OCI-LY7 (cell line): ENCODE measurements at regions not wholly inside any gene's neighbourhood (a gene's known extent, or its start where the extent isn't known, plus 50 kb on each side); places are given as distances from the start of the nearest gene placed in this dataset.

Experiments
- BruUV-seq: library from RNA; stranded (reverse); fragments of 400-500 nt; replicated peaks from 2 replicates; lab custom pipeline; 2021; lab: Mats Ljungman, UMichigan
- CTCF ChIA-PET: fragments of 300-600 bp; sonication (Branson Sonifier 250); formaldehyde crosslinking; loops from one replicate; lab custom pipeline; 2022; ENCODE audit warnings: antibody characterized with exemption; ENCODE audit not compliant: unreplicated experiment; lab: Charles Lee
- POLR2A ChIA-PET: fragments of 300-600 bp; sonication (Branson Sonifier 250); formaldehyde crosslinking; loops from one replicate; lab custom pipeline; 2022; ENCODE audit warnings: antibody characterized with exemption; lab: Charles Lee
- DNase-seq: peaks from one replicate; pipeline ENCODE4 v3.0.0-alpha.2; 2015; ENCODE audit warnings: low spot score
- H2AFZ ChIP-seq: fragments of 200-600 bp; sonication (generic), shearing (Covaris generic); 2 replicates; pipeline ENCODE4 v1.6.1; 2014; ENCODE audit warnings: mild to moderate bottlenecking, antibody characterized with exemption, low read length, moderate library complexity
- H3K27ac ChIP-seq: fragments of 200-600 bp; sonication (generic); 2 replicates; pipeline ENCODE4 v1.5.1; 2014; ENCODE audit warnings: mixed run types, low read depth, mild to moderate bottlenecking, moderate library complexity, low read length, inconsistent platforms; ENCODE audit not compliant: poor library complexity, severe bottlenecking
- H3K36me3 ChIP-seq: fragments of 200-600 bp; sonication (generic); 2 replicates; pipeline ENCODE4 v1.6.1; 2014; ENCODE audit warnings: mild to moderate bottlenecking, antibody characterized with exemption, low read length, moderate library complexity, mixed read lengths; ENCODE audit not compliant: insufficient read depth
- H3K4me1 ChIP-seq: fragments of 200-600 bp; sonication (generic); 2 replicates; pipeline ENCODE4 v1.5.1; 2014; ENCODE audit warnings: mild to moderate bottlenecking, low read length; ENCODE audit not compliant: insufficient read depth, poor library complexity, severe bottlenecking
- H3K4me2 ChIP-seq: fragments of 200-600 bp; sonication (generic); 2 replicates; pipeline ENCODE4 v1.6.1; 2014; ENCODE audit warnings: mild to moderate bottlenecking, low read length
- H3K4me3 ChIP-seq: fragments of 200-600 bp; sonication (generic); 2 replicates; pipeline ENCODE4 v1.5.1; 2014; ENCODE audit warnings: mild to moderate bottlenecking, low read depth, low read length; ENCODE audit not compliant: poor library complexity, severe bottlenecking
- H3K79me2 ChIP-seq: fragments of 200-600 bp; sonication (generic); 2 replicates; pipeline ENCODE4 v1.6.1; 2016; ENCODE audit warnings: low read depth, mild to moderate bottlenecking, low read length, moderate library complexity, mixed read lengths; ENCODE audit not compliant: insufficient read depth
- H3K9me2 ChIP-seq: fragments of 200-600 bp; sonication (generic); 2 replicates; pipeline ENCODE4 v1.6.1; 2016; ENCODE audit warnings: mild to moderate bottlenecking, low read length, mixed read lengths; ENCODE audit not compliant: insufficient read depth
- H3K9me3 ChIP-seq: fragments of 200-600 bp; sonication (generic); 2 replicates; pipeline ENCODE4 v1.6.1; 2014; ENCODE audit warnings: mild to moderate bottlenecking, mixed run types, low read length, mixed read lengths
- H4K20me1 ChIP-seq: fragments of 200-600 bp; sonication (generic); 2 replicates; pipeline ENCODE4 v1.6.1; 2014; ENCODE audit warnings: mild to moderate bottlenecking, antibody characterized with exemption, low read length, moderate library complexity, mixed read lengths; ENCODE audit not compliant: insufficient read depth
- CTCF ChIP-seq: fragments of 200-600 bp; sonication (generic); conservative IDR thresholded peaks from 2 replicates; pipeline ENCODE4 v1.5.1; 2014; ENCODE audit warnings: mild to moderate bottlenecking, antibody characterized with exemption, low read length, moderate library complexity, mixed read lengths
- EZH2phosphoT487 ChIP-seq: fragments of 200-600 bp; sonication (generic); IDR thresholded peaks from 2 replicates; pipeline ENCODE4 v1.6.1; 2018; ENCODE audit warnings: low read depth, borderline replicate concordance, mild to moderate bottlenecking, mixed run types, antibody characterized with exemption, low read length, moderate library complexity, mixed read lengths
- intact Hi-C: fragments of 100-400 bp; cut with micrococcal nuclease; formaldehyde crosslinking; loops from one replicate; pipeline ENCODE4 v1.10.0; 2022; ENCODE audit not compliant: unreplicated experiment

GRCh38 chr5:58275516-58275915 is 184.4 kb downstream of the PLK2 start:
- Histone ChIP-seq H3K4me1 (no peaks in the 10 kb centered on the region), H3K79me2 (no peaks in the 10 kb centered on the region), H2AFZ (no peak overlapping the region), H3K9me3 (no peaks in the 10 kb centered on the region), H3K4me3 (no peak overlapping the region), H3K4me2 (no peak overlapping the region), H3K9me2 (no peaks in the 10 kb centered on the region), H3K27ac (no peak overlapping the region), H4K20me1 (no peaks in the 10 kb centered on the region), H3K36me3 (no peaks in the 10 kb centered on the region)
- BruUV-seq = no TSS peak
- CTCF ChIA-PET = no interaction called here
- no peak for DNase-seq
- intact Hi-C loops = no loop called here
- no peak for TF ChIP-seq CTCF
- TF ChIP-seq EZH2phosphoT487 = no peak
- POLR2A ChIA-PET = interaction anchor here (0.6 to 1.0 kb wide), 3 partner anchors 13 to 123 kb away, joined by 3 to 4 read pairs (median 3); no protein-coding TSS in a partner anchor

- intact Hi-C loops = no loop called here
- no peak overlapping the region for H3K27ac ChIP-seq
- no peaks in the 10 kb centered on the region for H3K9me3 ChIP-seq
- no peak overlapping the region for H2AFZ ChIP-seq
- CTCF ChIA-PET = no interaction called here
- TF ChIP-seq EZH2phosphoT487 (no peak), CTCF (no peak)
- DNase-seq = no peak
- no peaks in the 10 kb centered on the region for H3K36me3 ChIP-seq
- H3K79me2 ChIP-seq = no peaks in the 10 kb centered on the region
- H4K20me1 ChIP-seq = no peaks in the 10 kb centered on the region
- no peaks in the 10 kb centered on the region for H3K9me2 ChIP-seq
- no TSS peak for BruUV-seq
- no peak overlapping the region for H3K4me3 ChIP-seq
- POLR2A ChIA-PET = no interaction called here
- no peak overlapping the region for H3K4me2 ChIP-seq
- H3K4me1 ChIP-seq = no peaks in the 10 kb centered on the region
These were observed 185.7 kb downstream of the PLK2 start for GRCh38 chr5:58274191-58274590.

GRCh38 chr5:58273711-58274110 is 186.2 kb downstream of the PLK2 start:
- DNase-seq = no peak
- Histone ChIP-seq H3K9me2 (no peaks in the 10 kb centered on the region), H3K27ac (no peak overlapping the region), H2AFZ (no peak overlapping the region), H4K20me1 (no peaks in the 10 kb centered on the region), H3K4me1 (no peaks in the 10 kb centered on the region), H3K4me3 (no peak overlapping the region), H3K79me2 (no peaks in the 10 kb centered on the region), H3K36me3 (no peaks in the 10 kb centered on the region), H3K4me2 (no peak overlapping the region), H3K9me3 (no peaks in the 10 kb centered on the region)
- no peak for TF ChIP-seq CTCF
- no peak for TF ChIP-seq EZH2phosphoT487
- ChIA-PET CTCF (no interaction called here), POLR2A (no interaction called here)
- no TSS peak for BruUV-seq
- intact Hi-C loops = no loop called here
